ENCODE measurements at regions not wholly inside any gene's neighbourhood (a gene's known extent, or its start where the extent isn't known, plus 50 kb on each side); places are given as distances from the start of the nearest gene placed in this dataset.

GRCh38 chr7:54956865-54957264 lies 62.0 kb upstream of the EGFR start:
- no peak for DNase-seq (ENCODE audit: low spot score)

GRCh38 chr7:54960517-54960916 lies 58.3 kb upstream of the EGFR start:
- peak; percentile 90 for DNase-seq (ENCODE audit: low spot score)

GRCh38 chr7:54961391-54961790 lies 57.4 kb upstream of the EGFR start:
- no peak for DNase-seq (ENCODE audit: low spot score)

- no peak for DNase-seq (ENCODE audit: low spot score)
These were observed 55.7 kb upstream of the EGFR start for GRCh38 chr7:54963155-54963554.

- DNase-seq (ENCODE audit: low spot score): no peak
These were observed 54.7 kb upstream of the EGFR start for GRCh38 chr7:54964136-54964535.

- no peak for DNase-seq (ENCODE audit: low spot score)
These were observed 51.4 kb upstream of the EGFR start for GRCh38 chr7:54967377-54967776.

- DNase-seq (ENCODE audit: low spot score): no peak
These were observed 50.8 kb upstream of the EGFR start for GRCh38 chr7:54968018-54968417.

Measured in kidney capillary endothelial cell (primary cell).